SKM-1 (cell line): ENCODE measurements at regions not wholly inside any gene's neighbourhood (a gene's known extent, or its start where the extent isn't known, plus 50 kb on each side); places are given as distances from the start of the nearest gene placed in this dataset.
"Not testable (repeated sequence)": the region's sequence is repeated elsewhere in the genome, so short reads cannot be mapped to it uniquely, and the experiment has no call there.

Source experiments
- DNase-seq: peaks from one replicate; lab custom pipeline; 2025; ENCODE audit not compliant: unreplicated experiment; lab: John Stamatoyannopoulos, UW

GRCh38 chr16:26762594-26762993 lies 304.1 kb upstream of the C16orf82 start:
- no peak for DNase-seq

GRCh38 chr16:26765087-26765486 lies 301.6 kb upstream of the C16orf82 start:
- DNase-seq, result no peak

- no peak for DNase-seq
These were observed 298.2 kb upstream of the C16orf82 start for GRCh38 chr16:26768385-26769010.

DNA sequence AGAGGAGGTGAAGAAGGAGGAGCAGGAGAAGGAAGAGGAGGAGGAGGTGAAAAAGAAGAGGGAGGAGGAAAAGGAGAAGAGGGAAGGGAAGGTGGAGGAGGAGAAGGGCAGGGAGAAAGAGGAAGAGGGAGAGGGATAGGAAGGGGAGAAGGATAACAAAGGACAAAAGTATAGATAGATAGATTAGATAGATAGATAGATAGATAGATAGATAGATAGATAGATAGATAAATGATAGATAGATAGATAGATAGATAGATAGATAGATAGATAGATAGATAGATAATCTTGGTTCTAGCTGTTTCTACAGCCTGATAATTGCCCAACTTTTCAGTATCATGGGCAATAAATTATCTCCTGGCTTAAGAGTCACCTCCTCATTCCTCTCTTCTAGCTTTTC lies 296.2 kb upstream of the C16orf82 start:
- no peak for DNase-seq

- no peak for DNase-seq
These were observed 294.2 kb upstream of the C16orf82 start for GRCh38 chr16:26772503-26772902.

DNA sequence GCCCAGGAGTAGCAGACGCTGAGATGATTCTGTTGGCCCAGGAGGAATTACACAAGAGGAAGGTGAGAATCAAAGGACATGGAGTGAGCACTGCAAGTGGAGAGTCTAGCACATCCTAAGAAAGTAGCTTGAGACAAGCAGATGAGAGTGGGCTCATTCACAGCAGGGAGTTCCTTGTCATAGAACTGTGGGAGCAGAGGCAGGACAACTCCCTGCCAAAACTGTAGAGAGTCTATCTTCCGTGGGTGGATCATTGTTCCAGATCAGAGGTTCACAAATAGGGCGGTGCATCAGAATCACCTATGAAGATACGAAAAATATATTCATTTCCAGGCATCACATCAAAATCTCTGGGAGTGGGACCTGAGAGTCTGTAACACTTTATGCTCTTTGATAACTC lies 288.9 kb upstream of the C16orf82 start:
- no peak for DNase-seq

- no peak for DNase-seq
These were observed 278.8 kb upstream of the C16orf82 start for GRCh38 chr16:26787924-26788323.

- DNase-seq, result no peak
These were observed 275.6 kb upstream of the C16orf82 start for GRCh38 chr16:26791169-26791568.

GRCh38 chr16:26795184-26795583 lies 271.5 kb upstream of the C16orf82 start:
- DNase-seq, result no peak

DNA sequence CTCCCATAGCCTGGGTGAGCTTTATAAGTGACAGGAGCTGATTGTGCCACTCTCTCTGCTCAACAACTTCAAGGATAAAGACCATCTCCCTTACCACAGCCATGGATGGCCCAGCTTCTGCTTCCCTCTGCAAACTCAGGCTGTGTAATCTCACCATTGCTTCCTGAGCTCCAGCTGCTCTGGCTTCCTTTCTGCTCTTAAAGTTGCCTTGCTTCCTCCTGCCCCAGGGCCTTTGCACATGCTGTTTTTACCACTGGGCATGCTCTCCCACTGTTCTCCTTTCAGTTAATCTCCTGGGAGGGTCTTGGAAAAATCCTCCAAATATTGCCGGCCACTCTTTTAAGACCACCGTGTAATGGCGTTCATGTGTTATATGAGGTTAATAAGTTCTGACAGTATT lies 265.1 kb upstream of the C16orf82 start:
- no peak for DNase-seq

DNA sequence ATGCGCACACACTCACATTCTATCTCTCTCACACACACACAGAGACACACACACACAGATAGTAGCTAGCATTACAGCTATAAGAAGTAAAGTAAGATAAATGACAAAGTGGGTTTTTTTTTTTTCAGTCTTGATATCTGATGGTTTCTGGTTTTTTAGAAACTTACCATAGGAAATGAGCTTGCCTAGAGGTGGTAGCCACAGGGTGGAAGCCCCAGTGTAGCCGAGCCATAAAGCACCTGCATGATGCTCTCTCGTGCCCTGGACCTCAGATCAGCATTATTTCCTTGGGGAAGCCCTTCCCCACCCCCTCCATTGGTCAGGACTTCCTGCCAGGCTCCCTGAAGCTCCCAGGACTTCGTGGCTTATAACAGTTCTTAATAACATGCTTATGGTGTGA lies 264.3 kb upstream of the C16orf82 start:
- DNase-seq, result no peak

DNA sequence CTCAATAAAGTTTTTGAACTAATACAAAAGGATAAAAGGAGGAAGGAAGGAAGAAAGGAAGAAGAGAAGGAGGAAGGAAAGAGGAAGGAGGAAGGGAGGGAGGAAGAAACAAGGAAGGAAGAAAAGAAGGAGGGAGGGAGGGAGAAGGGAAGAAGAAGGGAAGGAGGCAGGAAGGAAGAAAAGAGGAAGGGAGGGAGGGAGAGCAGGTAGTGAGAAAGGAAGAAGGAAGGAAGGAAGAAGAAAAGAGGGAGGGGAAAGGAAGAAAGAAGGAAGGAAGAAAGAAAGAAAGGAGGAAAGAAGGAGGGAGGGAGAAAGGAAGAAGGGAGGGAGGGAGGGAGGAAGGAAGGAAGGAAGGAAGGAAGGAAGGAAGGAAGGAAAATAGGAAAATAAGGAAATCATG lies 263.8 kb upstream of the C16orf82 start:
- DNase-seq, result no peak

DNA sequence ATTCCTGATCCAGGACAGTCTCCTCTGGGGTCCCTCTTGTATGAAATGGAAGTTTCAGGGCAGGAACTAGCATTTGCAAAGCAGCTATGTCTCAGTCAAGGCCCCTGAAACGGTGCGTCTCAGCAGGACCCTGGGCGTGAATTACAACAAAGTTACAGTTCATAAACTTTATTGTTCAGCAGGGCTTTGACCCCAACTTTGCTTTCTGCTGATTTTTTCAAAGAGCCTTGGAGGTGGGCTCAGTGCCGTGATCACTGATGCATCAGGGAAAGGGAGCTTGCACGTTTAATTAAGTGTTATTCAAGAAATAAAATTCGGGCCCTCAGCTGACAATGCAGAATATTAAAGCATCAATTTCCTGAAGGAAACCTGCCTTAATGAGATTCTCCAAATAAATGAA lies 260.1 kb upstream of the C16orf82 start:
- no peak for DNase-seq

DNA sequence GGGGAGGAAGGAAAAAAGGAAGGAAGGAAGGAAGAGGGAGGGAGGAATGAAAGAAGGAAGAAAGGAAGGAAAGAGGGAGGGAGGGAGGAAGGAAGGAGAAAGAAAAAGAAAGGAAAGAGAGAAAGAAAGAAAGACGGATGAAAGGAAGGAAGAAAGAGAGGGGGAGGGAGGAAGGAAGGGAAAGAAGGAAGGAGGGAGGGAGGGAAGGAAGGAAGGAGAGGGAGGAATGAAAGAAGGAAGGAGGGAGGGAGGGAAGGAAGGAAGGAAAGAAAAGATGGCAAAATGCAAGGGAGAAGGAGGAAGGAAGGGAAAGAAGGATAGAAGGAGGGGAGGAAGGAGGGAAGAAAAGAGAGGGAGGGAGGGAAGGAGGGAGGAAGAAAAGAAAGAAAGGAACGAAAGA lies 257.3 kb upstream of the C16orf82 start:
- no peak for DNase-seq

GRCh38 chr16:26816266-26816665 lies 250.5 kb upstream of the C16orf82 start:
- DNase-seq, result no peak

DNA sequence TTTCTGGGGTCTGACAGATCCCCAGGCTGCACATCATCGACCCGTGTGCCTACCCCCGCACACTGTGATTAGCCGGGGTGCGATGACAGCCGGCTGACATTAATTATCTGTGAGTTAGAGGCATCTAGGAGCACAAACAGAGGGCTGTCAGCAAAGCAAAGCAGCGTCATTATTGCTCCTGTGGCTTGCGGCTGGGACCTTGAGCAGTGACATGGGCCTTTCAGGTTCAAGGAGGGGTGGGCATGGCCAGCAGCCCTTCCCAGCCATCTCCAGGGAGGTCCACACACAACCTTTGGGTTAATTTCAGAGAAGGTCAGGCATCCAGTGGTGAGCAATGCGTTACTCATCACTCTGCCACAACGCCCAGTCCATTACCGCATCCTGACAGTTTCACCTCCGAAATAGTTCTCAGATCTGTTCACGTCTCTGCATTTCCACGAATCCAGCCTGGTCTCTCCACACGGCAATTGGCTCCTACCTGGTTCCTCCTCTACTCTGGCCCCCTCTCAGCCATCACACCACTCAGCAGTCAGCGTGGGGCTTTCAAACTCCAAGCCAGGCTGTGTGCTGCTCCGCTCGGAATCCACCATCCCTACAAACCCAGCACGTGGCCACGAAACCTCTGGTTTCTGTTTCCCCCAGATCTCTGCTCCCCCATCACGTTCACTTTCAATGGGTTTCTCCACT lies 249.7 kb upstream of the C16orf82 start:
- no peak for DNase-seq

DNA sequence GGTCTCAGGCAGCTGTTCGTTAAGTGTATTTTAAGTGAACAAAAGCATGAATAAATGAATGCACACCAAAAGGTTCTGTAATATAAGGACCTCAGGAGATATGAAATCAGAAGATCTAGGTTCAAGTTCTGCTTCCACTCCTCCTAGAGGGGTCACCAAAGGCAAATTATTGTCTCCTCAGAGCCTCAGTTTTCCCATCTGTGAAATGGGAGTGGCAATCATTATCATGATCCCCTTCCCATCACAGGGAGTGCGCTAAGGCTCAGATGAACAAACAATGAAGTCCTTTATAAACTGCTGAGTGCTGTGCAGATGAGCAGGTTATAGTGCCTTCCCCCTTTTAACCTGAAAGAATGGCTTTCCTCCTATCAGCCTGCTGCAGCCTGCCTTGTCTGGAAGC lies 248.3 kb upstream of the C16orf82 start:
- no peak for DNase-seq

DNA sequence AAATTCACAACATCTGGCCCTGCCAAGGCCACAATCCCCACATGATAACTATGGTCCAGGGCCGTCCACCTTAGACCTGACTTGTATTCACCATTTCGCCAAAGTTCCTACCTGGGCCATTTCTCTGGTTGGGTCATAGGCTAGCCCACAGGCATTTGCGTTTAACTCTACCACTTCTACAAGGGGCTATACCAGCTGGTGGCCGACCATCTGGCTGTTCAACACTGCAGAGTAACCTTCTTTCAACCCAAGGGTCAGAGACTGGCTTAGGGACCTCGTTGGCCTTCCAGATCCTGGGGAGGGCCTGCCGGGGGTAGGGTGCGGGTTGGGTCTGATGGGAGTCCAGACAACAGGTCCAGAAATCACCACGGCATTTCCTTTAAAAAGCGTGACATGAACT lies 242.3 kb upstream of the C16orf82 start:
- no peak for DNase-seq

GRCh38 chr16:26826500-26826899 lies 240.2 kb upstream of the C16orf82 start:
- DNase-seq, result no peak

- no peak for DNase-seq
These were observed 239.3 kb upstream of the C16orf82 start for GRCh38 chr16:26827386-26827785.

DNA sequence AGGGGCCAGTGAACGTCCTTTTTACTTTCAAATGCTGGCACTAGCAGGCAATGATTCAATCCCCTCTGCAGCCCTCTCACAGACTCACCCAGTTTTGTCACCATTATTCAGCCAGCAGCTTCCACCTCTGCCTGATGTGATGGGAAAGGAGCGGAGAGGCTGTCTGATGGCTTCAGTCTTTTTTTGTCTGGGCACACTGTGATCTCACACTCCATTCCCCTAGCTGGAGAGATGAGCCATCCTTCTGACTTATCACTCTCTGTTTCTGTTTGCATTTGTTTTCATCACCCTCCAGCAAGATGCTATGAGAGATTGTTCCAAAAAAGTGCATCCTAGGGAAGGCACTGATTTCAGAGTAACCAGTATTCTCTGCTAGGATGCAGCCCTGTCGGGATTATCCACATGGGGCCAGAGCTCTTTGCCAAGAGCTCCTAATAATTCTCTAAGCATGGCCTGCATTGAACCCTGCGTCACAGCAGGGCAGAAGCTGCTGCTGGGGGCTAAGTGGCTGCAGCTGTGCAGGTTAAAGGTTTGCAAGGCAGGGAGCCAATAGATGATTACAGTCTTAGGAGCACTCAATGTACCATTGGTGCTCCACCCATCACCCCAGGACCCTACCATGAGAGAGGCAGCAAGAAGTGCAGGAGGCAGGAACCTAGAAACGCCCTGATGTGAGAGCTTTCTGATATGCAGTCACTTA lies 236.1 kb upstream of the C16orf82 start:
- DNase-seq, result no peak

- not testable (repeated sequence) for DNase-seq
These were observed 230.6 kb upstream of the C16orf82 start for GRCh38 chr16:26836114-26836513.
